Spleen (tissue), 11 donors: ENCODE measurements at regions not wholly inside any gene's neighbourhood (a gene's known extent, or its start where the extent isn't known, plus 50 kb on each side); places are given as distances from the start of the nearest gene placed in this dataset.

Experiments used
- DNase-seq: peaks from one replicate; pipeline ENCODE4 v3.0.0-alpha.2; 2020
- H3K27ac ChIP-seq, 8 donors: fragments of 200-600 bp; sonication (generic) in 7 of 8; 1 replicate in 4 of 8; 2 replicates in 4 of 8; pipeline versions ENCODE4 v1.5.0 to v1.8.0; 2016 to 2021; ENCODE audit warnings: inconsistent platforms in 4 of 8, mild to moderate bottlenecking in 4 of 8, moderate library complexity in 1 of 8
- H3K27me3 ChIP-seq, 7 donors: fragments of 200-600 bp; sonication (generic) in 6 of 7; replicated peaks in 1 of 7; 1 replicate in 4 of 7; 2 replicates in 3 of 7; pipeline versions ENCODE4 v1.5.0 to v1.8.0; 2016 to 2021; ENCODE audit warnings: inconsistent platforms in 3 of 7, mild to moderate bottlenecking in 1 of 7
- H3K36me3 ChIP-seq, 6 donors: fragments of 200-600 bp; sonication (generic) in 5 of 6; 1 replicate in 4 of 6; 2 replicates in 2 of 6; pipeline versions ENCODE4 v1.5.0 to v1.8.0; 2016 to 2021; ENCODE audit warnings: inconsistent platforms in 2 of 6
- H3K4me1 ChIP-seq, 6 donors: fragments of 200-600 bp; sonication (generic) in 5 of 6; 1 replicate in 3 of 6; 2 replicates in 3 of 6; pipeline versions ENCODE4 v1.5.0 to v1.8.0; 2016 to 2021; ENCODE audit warnings: inconsistent platforms in 3 of 6
- H3K4me3 ChIP-seq, 8 donors: fragments of 200-600 bp; sonication (generic) in 7 of 8; 1 replicate in 4 of 8; 2 replicates in 4 of 8; pipeline versions ENCODE4 v1.5.0 to v1.8.0; 2016 to 2021; ENCODE audit warnings: inconsistent platforms in 4 of 8, mild to moderate bottlenecking in 4 of 8, moderate library complexity in 2 of 8
- H3K9me3 ChIP-seq, 8 donors: fragments of 200-600 bp; sonication (generic) in 7 of 8; 1 replicate in 4 of 8; 2 replicates in 4 of 8; pipeline versions ENCODE4 v1.5.0 to v1.8.0; 2016 to 2021; ENCODE audit warnings: inconsistent platforms in 4 of 8
- POLR2A ChIP-seq, 3 donors: fragments of 450-650 bp; IDR thresholded peaks; one replicate each; pipeline ENCODE4 v1.5.1; 2017; ENCODE audit warnings: antibody characterized with exemption in 3 of 3, mild to moderate bottlenecking in 1 of 3
- POLR2AphosphoS5 ChIP-seq, 3 donors: sonication (generic); formaldehyde crosslinking; IDR thresholded peaks; one replicate each; pipeline ENCODE4 v1.5.1; 2017; ENCODE audit warnings: antibody characterized with exemption in 3 of 3
- WGBS, 5 donors: extraction: QIAGEN DNeasy Blood & Tissue Kit in 3 of 5; methylation state at CpG; one replicate each; pipeline versions ENCODE4 v1.1.5 to v1.1.7; 2013 to 2018; 5-methylcytosine and 5-hydroxymethylcytosine counted together
- intact Hi-C: fragments of 100-400 bp; cut with DNase I; formaldehyde crosslinking; loops from one replicate; pipeline ENCODE4 v1.15.0; 2023; ENCODE audit warnings: low total_unique reads
- TF ChIP-seq, protein P1 (sequence below), 11 experiments: fragments of 200-600 bp in 7 of 11; fragments of 450-650 bp in 4 of 11; sonication (generic) in 4 of 11; IDR thresholded peaks in 8 of 11; conservative IDR thresholded peaks in 3 of 11; 1 replicate in 7 of 11; 2 replicates in 4 of 11; pipeline versions ENCODE4 v1.4.0 to v1.8.0; 2016 to 2021; ENCODE audit warnings: antibody characterized with exemption in 11 of 11, inconsistent platforms in 4 of 11, mild to moderate bottlenecking in 1 of 11
- donor health status: healthy with polysubstance abuse.
- donor health status: DM: no; HTN: no; CAD: no; lungs with moderate emphysema.
- donor health status: DM: no; HTN: no; CAD: no.
- donor health status: Bipolar disorder and iron deficiency.
- donor health status: healthy.
- donor health status: DM: no; HTN: no; CAD: no.
- donor health status: DM: yes; HTN: yes; CAD: no.

DNA sequence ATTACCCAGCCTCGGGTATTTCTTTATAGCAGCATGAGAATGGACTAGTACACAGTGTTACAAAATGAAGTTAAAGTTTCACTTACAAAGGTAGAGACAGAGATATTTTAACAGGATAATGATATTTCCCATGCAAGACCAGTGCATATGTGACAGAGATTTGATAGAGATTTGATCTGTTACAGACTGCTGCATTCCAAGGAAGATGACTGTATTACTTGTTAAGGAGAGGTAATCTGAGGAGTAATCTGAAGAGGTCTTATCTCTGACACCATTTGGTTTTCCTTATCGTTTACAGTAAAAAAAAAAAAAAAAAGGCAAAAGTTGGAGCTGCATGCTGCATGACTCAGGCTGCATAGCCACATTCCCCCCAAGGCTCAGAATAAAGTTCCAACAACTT lies 289.6 kb downstream of the POM121L12 start:
- TF ChIP-seq, protein P1, sequence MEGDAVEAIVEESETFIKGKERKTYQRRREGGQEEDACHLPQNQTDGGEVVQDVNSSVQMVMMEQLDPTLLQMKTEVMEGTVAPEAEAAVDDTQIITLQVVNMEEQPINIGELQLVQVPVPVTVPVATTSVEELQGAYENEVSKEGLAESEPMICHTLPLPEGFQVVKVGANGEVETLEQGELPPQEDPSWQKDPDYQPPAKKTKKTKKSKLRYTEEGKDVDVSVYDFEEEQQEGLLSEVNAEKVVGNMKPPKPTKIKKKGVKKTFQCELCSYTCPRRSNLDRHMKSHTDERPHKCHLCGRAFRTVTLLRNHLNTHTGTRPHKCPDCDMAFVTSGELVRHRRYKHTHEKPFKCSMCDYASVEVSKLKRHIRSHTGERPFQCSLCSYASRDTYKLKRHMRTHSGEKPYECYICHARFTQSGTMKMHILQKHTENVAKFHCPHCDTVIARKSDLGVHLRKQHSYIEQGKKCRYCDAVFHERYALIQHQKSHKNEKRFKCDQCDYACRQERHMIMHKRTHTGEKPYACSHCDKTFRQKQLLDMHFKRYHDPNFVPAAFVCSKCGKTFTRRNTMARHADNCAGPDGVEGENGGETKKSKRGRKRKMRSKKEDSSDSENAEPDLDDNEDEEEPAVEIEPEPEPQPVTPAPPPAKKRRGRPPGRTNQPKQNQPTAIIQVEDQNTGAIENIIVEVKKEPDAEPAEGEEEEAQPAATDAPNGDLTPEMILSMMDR (IDR thresholded peaks at IDR 0.05 in 8 of 11, conservative IDR thresholded peaks at IDR 0.05 in 3 of 11) = no peak
- TF ChIP-seq POLR2A (IDR thresholded peaks at IDR 0.05) (no peak), POLR2AphosphoS5 (IDR thresholded peaks at IDR 0.05) (no peak)
- Histone ChIP-seq H3K4me3 (no peak overlapping the region), H3K36me3 (no peaks in the 10 kb centered on the region), H3K27ac (no peak overlapping the region), H3K27me3 (no peaks in the 10 kb centered on the region), H3K9me3 (peaks cover 0 to 40% (median 14%) of the 10 kb centered on the region in 8 donors), H3K4me1 (no peaks in the 10 kb centered on the region)
- intact Hi-C loops = no loop called here
- WGBS, 5 donors = 44 to 67% (median 56%) methylated on average over 2 of the region's 2 CpGs
- no peak for DNase-seq

DNA sequence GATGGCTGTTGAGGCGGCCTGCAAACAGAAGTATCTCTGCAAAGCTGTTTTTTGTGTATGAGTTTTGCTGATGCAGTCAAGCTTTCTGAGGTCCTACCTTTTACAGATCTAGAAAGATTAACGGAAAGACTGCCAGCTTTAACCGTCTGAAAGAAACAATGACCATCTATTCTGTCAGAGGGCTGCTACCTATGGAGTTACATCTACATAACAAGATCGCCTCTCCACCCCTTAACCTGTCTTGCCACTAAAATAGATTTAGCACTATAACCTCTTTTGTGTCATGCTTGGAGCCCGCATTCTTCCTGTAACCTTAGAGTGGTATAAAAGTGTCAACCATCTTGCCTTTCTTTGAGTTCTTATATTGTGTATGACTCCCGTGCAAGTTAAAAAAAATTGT lies 291.2 kb downstream of the POM121L12 start:
- intact Hi-C loops = no loop called here

DNA sequence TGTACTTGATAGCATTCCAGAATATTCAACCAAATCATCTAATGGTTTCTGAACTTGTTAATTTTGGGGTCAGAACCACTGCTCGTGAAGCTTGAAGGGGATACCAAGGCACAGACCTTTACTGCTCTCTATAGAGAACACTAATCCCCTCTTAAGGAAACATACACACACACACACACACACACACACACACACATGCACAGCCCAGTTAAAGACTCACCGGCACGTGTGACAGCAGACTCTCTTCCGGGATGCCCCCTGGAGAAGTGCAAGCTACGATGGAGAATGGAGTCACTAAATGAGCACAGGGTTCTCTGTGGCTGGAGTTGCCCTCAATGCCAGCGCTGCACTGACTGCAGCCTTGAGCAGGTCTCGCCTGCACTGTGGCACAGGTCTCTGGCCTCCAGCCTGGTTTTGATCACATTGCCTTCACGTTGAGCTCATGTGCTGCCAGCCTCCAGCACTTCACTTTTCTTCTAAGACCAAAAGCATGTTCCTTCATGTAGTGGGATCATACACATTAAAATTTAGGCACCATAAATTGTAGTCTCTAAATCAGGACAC lies 300.8 kb downstream of the POM121L12 start:
- Histone ChIP-seq H3K4me1 (no peaks in the 10 kb centered on the region), H3K36me3 (no peaks in the 10 kb centered on the region), H3K27ac (no peak overlapping the region), H3K9me3 (peaks cover 0 to 58% (median 40%) of the 10 kb centered on the region in 8 donors), H3K4me3 (no peak overlapping the region), H3K27me3 (no peaks in the 10 kb centered on the region)
- DNase-seq = no peak
- intact Hi-C loops = no loop called here
- 87 to 94% (median 91%) methylated on average over 5 to 8 of the region's 8 CpGs for WGBS, 5 donors
- no peak for TF ChIP-seq POLR2AphosphoS5 (IDR thresholded peaks at IDR 0.05)
- no peak for TF ChIP-seq POLR2A (IDR thresholded peaks at IDR 0.05)
- TF ChIP-seq, protein P1 (IDR thresholded peaks at IDR 0.05 in 8 of 11, conservative IDR thresholded peaks at IDR 0.05 in 3 of 11) = no peak

More for the DNA sequence above, 291.2 kb downstream of the POM121L12 start:
- Histone ChIP-seq H3K4me3 (no peak overlapping the region), H3K9me3 (peaks cover 0 to 55% (median 19%) of the 10 kb centered on the region in 8 donors), H3K36me3 (no peaks in the 10 kb centered on the region), H3K27ac (no peak overlapping the region), H3K4me1 (no peaks in the 10 kb centered on the region), H3K27me3 (no peaks in the 10 kb centered on the region)
- WGBS, 5 donors = 60 to 66% (median 62%) methylated on average over 6 of the region's 6 CpGs
- DNase-seq = no peak
- TF ChIP-seq POLR2AphosphoS5 (IDR thresholded peaks at IDR 0.05) (no peak), POLR2A (IDR thresholded peaks at IDR 0.05) (no peak)
- TF ChIP-seq, protein P1 (IDR thresholded peaks at IDR 0.05 in 8 of 11, conservative IDR thresholded peaks at IDR 0.05 in 3 of 11) = no peak

DNA sequence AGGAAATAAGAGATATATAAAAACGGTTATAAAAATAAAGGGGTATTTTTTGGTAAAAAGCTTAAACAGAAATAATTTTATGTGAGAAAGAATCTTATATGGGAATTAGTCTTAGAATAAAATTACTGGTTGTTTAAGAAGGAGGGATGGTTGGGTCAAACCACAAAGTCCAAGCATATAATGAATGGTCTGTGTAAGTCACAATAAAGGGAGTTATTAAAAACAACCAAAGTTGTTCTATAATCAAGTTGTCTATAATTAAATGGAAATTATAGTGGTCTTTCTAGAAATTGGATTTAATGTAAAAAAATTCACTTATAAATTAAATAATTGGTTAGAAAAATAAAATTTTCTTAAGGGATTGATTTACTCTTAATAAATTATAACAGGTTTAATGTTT lies 304.8 kb downstream of the POM121L12 start:
- Histone ChIP-seq H3K4me1 (no peaks in the 10 kb centered on the region), H3K27me3 (no peaks in the 10 kb centered on the region), H3K9me3 (peaks cover 0 to 84% (median 68%) of the 10 kb centered on the region in 8 donors), H3K4me3 (no peak overlapping the region), H3K27ac (no peak overlapping the region), H3K36me3 (no peaks in the 10 kb centered on the region)
- TF ChIP-seq, protein P1 (IDR thresholded peaks at IDR 0.05 in 8 of 11, conservative IDR thresholded peaks at IDR 0.05 in 3 of 11) = no peak
- TF ChIP-seq POLR2A (IDR thresholded peaks at IDR 0.05) (no peak), POLR2AphosphoS5 (IDR thresholded peaks at IDR 0.05) (no peak)
- DNase-seq = no peak
- WGBS, 5 donors = 75 to 95% (median 90%) methylated on average over 1 of the region's 1 CpG
- intact Hi-C loops = no loop called here
